Smooth muscle cell (in vitro differentiated cells): ENCODE measurements at regions not wholly inside any gene's neighbourhood (a gene's known extent, or its start where the extent isn't known, plus 50 kb on each side); places are given as distances from the start of the nearest gene placed in this dataset.

Experiments
- DNase-seq: peaks from one replicate; lab custom pipeline; 2025; ENCODE audit not compliant: unreplicated experiment; lab: John Stamatoyannopoulos, UW
- H2AFZ ChIP-seq: fragments of 200-600 bp; sonication (generic); 2 replicates; pipeline ENCODE4 v1.6.0; 2016; ENCODE audit warnings: antibody characterized with exemption, low read depth, mild to moderate bottlenecking
- H3F3A ChIP-seq: fragments of 200-600 bp; sonication (generic); 2 replicates; pipeline ENCODE4 v1.6.0; 2017; ENCODE audit warnings: antibody characterized with exemption, low read depth
- H3K27ac ChIP-seq: fragments of 200-600 bp; sonication (generic); 2 replicates; pipeline ENCODE4 v1.5.1; 2016; ENCODE audit warnings: low read depth, mild to moderate bottlenecking
- H3K27me3 ChIP-seq: fragments of 200-600 bp; sonication (generic); 2 replicates; pipeline ENCODE4 v1.6.1; 2016; ENCODE audit warnings: low read depth, mild to moderate bottlenecking
- H3K36me3 ChIP-seq: fragments of 200-600 bp; sonication (generic); 2 replicates; pipeline ENCODE4 v1.5.1; 2016; ENCODE audit warnings: low read depth
- H3K4me1 ChIP-seq: fragments of 200-600 bp; sonication (generic); 2 replicates; pipeline ENCODE4 v1.5.1; 2016; ENCODE audit warnings: low read depth
- H3K4me2 ChIP-seq: fragments of 200-600 bp; sonication (generic); 2 replicates; pipeline ENCODE4 v1.6.0; 2016; ENCODE audit warnings: mild to moderate bottlenecking
- H3K4me3 ChIP-seq: fragments of 200-600 bp; sonication (generic); 2 replicates; pipeline ENCODE4 v1.5.1; 2016; ENCODE audit warnings: mild to moderate bottlenecking
- H3K79me2 ChIP-seq: fragments of 200-600 bp; sonication (generic); 2 replicates; pipeline ENCODE4 v1.6.0; 2016; ENCODE audit warnings: low read depth, mild to moderate bottlenecking
- H3K9ac ChIP-seq: fragments of 200-600 bp; sonication (generic); 2 replicates; pipeline ENCODE4 v1.6.0; 2016; ENCODE audit warnings: low read depth
- H3K9me3 ChIP-seq: fragments of 200-600 bp; sonication (generic); replicated peaks from 2 replicates; pipeline ENCODE4 v1.5.1; 2016; ENCODE audit warnings: low read depth
- H4K20me1 ChIP-seq: fragments of 200-600 bp; sonication (generic); 2 replicates; pipeline ENCODE4 v1.6.0; 2016; ENCODE audit warnings: low read depth
- CTCF ChIP-seq: fragments of 200-600 bp; sonication (generic); IDR thresholded peaks from 2 replicates; pipeline ENCODE4 v1.5.1; 2017; ENCODE audit warnings: borderline replicate concordance, mild to moderate bottlenecking, antibody characterized with exemption; ENCODE audit not compliant: insufficient read depth, poor library complexity, severe bottlenecking
- WGBS: methylation state at CpG from one replicate; pipeline ENCODE4 v1.1.7; 2016; ENCODE audit warnings: low lambda C conversion rate; 5-methylcytosine and 5-hydroxymethylcytosine counted together

- no peaks in the 10 kb centered on the region for H3K4me1 ChIP-seq
- WGBS = 89% methylated on average over 6 of the region's 6 CpGs
- no peak for DNase-seq
Observed at GRCh38 chr12:127428420-127428819, 838.5 kb upstream of the TMEM132C start.

GRCh38 chr12:127429551-127430285, 837.3 kb upstream of the TMEM132C start:
- H2AFZ ChIP-seq = no peak overlapping the region
- no peaks in the 10 kb centered on the region for H3F3A ChIP-seq
- H4K20me1 ChIP-seq = no peaks in the 10 kb centered on the region
- no peaks in the 10 kb centered on the region for H3K79me2 ChIP-seq
- H3K27ac ChIP-seq = no peak overlapping the region
- H3K4me1 ChIP-seq = no peaks in the 10 kb centered on the region
- H3K27me3 ChIP-seq = peaks cover 12% of the 10 kb centered on the region
- TF ChIP-seq CTCF = no peak
- no peaks in the 10 kb centered on the region for H3K9me3 ChIP-seq
- no peak overlapping the region for H3K4me3 ChIP-seq
- no peaks in the 10 kb centered on the region for H3K36me3 ChIP-seq
- no peak overlapping the region for H3K4me2 ChIP-seq
- H3K9ac ChIP-seq = no peak overlapping the region
- 84% methylated on average over 9 of the region's 9 CpGs for WGBS
- DNase-seq = no peak

More at GRCh38 chr12:127428420-127428819, 838.5 kb upstream of the TMEM132C start:
- no peaks in the 10 kb centered on the region for H3K79me2 ChIP-seq
- H4K20me1 ChIP-seq = no peaks in the 10 kb centered on the region
- no peak overlapping the region for H3K27ac ChIP-seq
- H3K9ac ChIP-seq = no peak overlapping the region
- no peak overlapping the region for H2AFZ ChIP-seq
- no peaks in the 10 kb centered on the region for H3K36me3 ChIP-seq
- TF ChIP-seq CTCF = no peak
- peaks cover 4% of the 10 kb centered on the region for H3K27me3 ChIP-seq
- no peaks in the 10 kb centered on the region for H3K9me3 ChIP-seq
- H3F3A ChIP-seq = no peaks in the 10 kb centered on the region
- no peak overlapping the region for H3K4me3 ChIP-seq
- H3K4me2 ChIP-seq = no peak overlapping the region

- TF ChIP-seq CTCF = no peak
- WGBS = 95% methylated on average over 9 of the region's 9 CpGs
Observed at GRCh38 chr12:127430401-127430800, 836.6 kb upstream of the TMEM132C start.

GRCh38 chr12:127431177-127431576, 835.8 kb upstream of the TMEM132C start:
- H4K20me1 ChIP-seq = no peaks in the 10 kb centered on the region
- no peak for DNase-seq
- H3K4me3 ChIP-seq = no peak overlapping the region
- H3K79me2 ChIP-seq = no peaks in the 10 kb centered on the region
- H3K27me3 ChIP-seq = peaks cover 12% of the 10 kb centered on the region
- no peaks in the 10 kb centered on the region for H3F3A ChIP-seq
- H3K36me3 ChIP-seq = no peaks in the 10 kb centered on the region
- no peak overlapping the region for H2AFZ ChIP-seq
- H3K27ac ChIP-seq = no peak overlapping the region
- no peak overlapping the region for H3K9ac ChIP-seq
- H3K4me1 ChIP-seq = no peaks in the 10 kb centered on the region
- H3K9me3 ChIP-seq = no peaks in the 10 kb centered on the region
- no peak overlapping the region for H3K4me2 ChIP-seq
- 91% methylated on average over 6 of the region's 6 CpGs for WGBS
- TF ChIP-seq CTCF = no peak

More at GRCh38 chr12:127430401-127430800, 836.6 kb upstream of the TMEM132C start:
- H3K27ac ChIP-seq = no peak overlapping the region
- no peaks in the 10 kb centered on the region for H4K20me1 ChIP-seq
- H3F3A ChIP-seq = no peaks in the 10 kb centered on the region
- no peaks in the 10 kb centered on the region for H3K4me1 ChIP-seq
- no peak overlapping the region for H3K4me3 ChIP-seq
- no peak overlapping the region for H3K9ac ChIP-seq
- no peak overlapping the region for H2AFZ ChIP-seq
- no peaks in the 10 kb centered on the region for H3K36me3 ChIP-seq
- no peak overlapping the region for H3K4me2 ChIP-seq
- DNase-seq = no peak
- no peaks in the 10 kb centered on the region for H3K9me3 ChIP-seq
- H3K79me2 ChIP-seq = no peaks in the 10 kb centered on the region
- peaks cover 12% of the 10 kb centered on the region for H3K27me3 ChIP-seq
